ENCODE measurements at regions not wholly inside any gene's neighbourhood (a gene's known extent, or its start where the extent isn't known, plus 50 kb on each side); places are given as distances from the start of the nearest gene placed in this dataset.

- ATAC-seq: no peak
- no peak for DNase-seq (ENCODE audit: low spot score)
- Histone ChIP-seq H4K20me1 (ENCODE audit: insufficient read depth, low read length) (no peaks in the 10 kb centered on the region), H3K4me2 (ENCODE audit: low read depth, low read length) (no peak overlapping the region), H3K4me3 (replicated peaks in 1 of 3; ENCODE audit: insufficient read depth in 1 of 3, low read depth in 2 of 3, low read length in 3 of 3) (no peak overlapping the region), H3K36me3 (replicated peaks in 1 of 2; ENCODE audit: control insufficient read depth in 1 of 2, insufficient read depth in 2 of 2, low read length in 2 of 2) (no peaks in the 10 kb centered on the region), H3K27me3 (ENCODE audit: control insufficient read depth in 1 of 2, insufficient read depth in 2 of 2, low read length in 2 of 2) (peaks cover 0 to 2% of the 10 kb centered on the region in 2 experiments; a peak in 1 of 5 replicates), H3K27ac (ENCODE audit: extremely low read length, insufficient read depth, low read length) (no peak overlapping the region), H3K9me3 (ENCODE audit: low read length) (peaks cover 22% of the 10 kb centered on the region), H2AFZ (ENCODE audit: low read length) (no peak overlapping the region), H3K4me1 (ENCODE audit: insufficient read depth, low read length) (peaks cover 5% of the 10 kb centered on the region; the same call in 1 of the 2 replicates), H3K9ac (ENCODE audit: insufficient read depth, low read depth, low read length) (no peak overlapping the region), H3K79me2 (ENCODE audit: insufficient read depth, low read length) (no peaks in the 10 kb centered on the region)
- ChIA-PET CTCF (ENCODE audit: low intra/inter-chr PET ratio, low total read pairs) (no interaction called here), POLR2A (no interaction called here)
- intact Hi-C loops (cut with micrococcal nuclease; ENCODE audit: unreplicated experiment): no loop called here
- TF ChIP-seq PPARG (CRISPR knock-in tag; conservative IDR thresholded peaks at IDR 0.05) (no peak), ZNF83 (CRISPR knock-in tag; IDR thresholded peaks at IDR 0.05; ENCODE audit: borderline replicate concordance) (no peak), YEATS2 (CRISPR knock-in tag; IDR thresholded peaks at IDR 0.05; ENCODE audit: borderline replicate concordance) (no peak)
- in situ Hi-C loops (cut with HindIII; ENCODE audit: extremely low pct_ligation_motif_present, low pct_unique_long_range_greater_than_20kb): no loop called here
- no TSS peak for BruUV-seq (replicated peaks)
- FAIRE-seq: no peak
- 71% methylated on average over 12 of the region's 16 CpGs for WGBS (ENCODE audit: low lambda C conversion rate)
Observed at GRCh38 chr22:49214976-49215375, 612.7 kb downstream of the BRD1 start.

- Histone ChIP-seq H2AFZ (ENCODE audit: low read length) (no peak overlapping the region), H3K4me3 (replicated peaks in 1 of 3; ENCODE audit: insufficient read depth in 1 of 3, low read depth in 2 of 3, low read length in 3 of 3) (no peak overlapping the region), H3K36me3 (replicated peaks in 1 of 2; ENCODE audit: control insufficient read depth in 1 of 2, insufficient read depth in 2 of 2, low read length in 2 of 2) (no peaks in the 10 kb centered on the region), H4K20me1 (ENCODE audit: insufficient read depth, low read length) (no peaks in the 10 kb centered on the region), H3K27ac (ENCODE audit: extremely low read length, insufficient read depth, low read length) (no peak overlapping the region), H3K79me2 (ENCODE audit: insufficient read depth, low read length) (no peaks in the 10 kb centered on the region), H3K4me1 (ENCODE audit: insufficient read depth, low read length) (peaks cover 16% of the 10 kb centered on the region), H3K9me3 (ENCODE audit: low read length) (peaks cover 15% of the 10 kb centered on the region), H3K9ac (ENCODE audit: insufficient read depth, low read depth, low read length) (no peak overlapping the region), H3K4me2 (ENCODE audit: low read depth, low read length) (no peak overlapping the region), H3K27me3 (ENCODE audit: control insufficient read depth in 1 of 2, insufficient read depth in 2 of 2, low read length in 2 of 2) (peaks cover 0 to 2% of the 10 kb centered on the region in 2 experiments; a peak in 1 of 5 replicates)
- ChIA-PET POLR2A (no interaction called here), CTCF (ENCODE audit: low intra/inter-chr PET ratio, low total read pairs) (no interaction called here)
- FAIRE-seq: no peak
- no peak for ATAC-seq
- no peak for DNase-seq (ENCODE audit: low spot score)
- in situ Hi-C loops (cut with HindIII; ENCODE audit: extremely low pct_ligation_motif_present, low pct_unique_long_range_greater_than_20kb): no loop called here
- intact Hi-C loops (cut with micrococcal nuclease; ENCODE audit: unreplicated experiment): no loop called here
- no TSS peak for BruUV-seq (replicated peaks)
- WGBS (ENCODE audit: low lambda C conversion rate): 42% methylated on average over 15 of the region's 18 CpGs
- TF ChIP-seq ZNF576 (CRISPR knock-in tag; IDR thresholded peaks at IDR 0.05) (no peak), HMGXB3 (CRISPR knock-in tag; IDR thresholded peaks at IDR 0.05; ENCODE audit: borderline replicate concordance) (no peak), NFKB2 (CRISPR knock-in tag; IDR thresholded peaks at IDR 0.05; ENCODE audit: borderline replicate concordance) (no peak), ZNF121 (CRISPR knock-in tag; IDR thresholded peaks at IDR 0.05) (no peak)
- TF ChIP-seq, protein P1, sequence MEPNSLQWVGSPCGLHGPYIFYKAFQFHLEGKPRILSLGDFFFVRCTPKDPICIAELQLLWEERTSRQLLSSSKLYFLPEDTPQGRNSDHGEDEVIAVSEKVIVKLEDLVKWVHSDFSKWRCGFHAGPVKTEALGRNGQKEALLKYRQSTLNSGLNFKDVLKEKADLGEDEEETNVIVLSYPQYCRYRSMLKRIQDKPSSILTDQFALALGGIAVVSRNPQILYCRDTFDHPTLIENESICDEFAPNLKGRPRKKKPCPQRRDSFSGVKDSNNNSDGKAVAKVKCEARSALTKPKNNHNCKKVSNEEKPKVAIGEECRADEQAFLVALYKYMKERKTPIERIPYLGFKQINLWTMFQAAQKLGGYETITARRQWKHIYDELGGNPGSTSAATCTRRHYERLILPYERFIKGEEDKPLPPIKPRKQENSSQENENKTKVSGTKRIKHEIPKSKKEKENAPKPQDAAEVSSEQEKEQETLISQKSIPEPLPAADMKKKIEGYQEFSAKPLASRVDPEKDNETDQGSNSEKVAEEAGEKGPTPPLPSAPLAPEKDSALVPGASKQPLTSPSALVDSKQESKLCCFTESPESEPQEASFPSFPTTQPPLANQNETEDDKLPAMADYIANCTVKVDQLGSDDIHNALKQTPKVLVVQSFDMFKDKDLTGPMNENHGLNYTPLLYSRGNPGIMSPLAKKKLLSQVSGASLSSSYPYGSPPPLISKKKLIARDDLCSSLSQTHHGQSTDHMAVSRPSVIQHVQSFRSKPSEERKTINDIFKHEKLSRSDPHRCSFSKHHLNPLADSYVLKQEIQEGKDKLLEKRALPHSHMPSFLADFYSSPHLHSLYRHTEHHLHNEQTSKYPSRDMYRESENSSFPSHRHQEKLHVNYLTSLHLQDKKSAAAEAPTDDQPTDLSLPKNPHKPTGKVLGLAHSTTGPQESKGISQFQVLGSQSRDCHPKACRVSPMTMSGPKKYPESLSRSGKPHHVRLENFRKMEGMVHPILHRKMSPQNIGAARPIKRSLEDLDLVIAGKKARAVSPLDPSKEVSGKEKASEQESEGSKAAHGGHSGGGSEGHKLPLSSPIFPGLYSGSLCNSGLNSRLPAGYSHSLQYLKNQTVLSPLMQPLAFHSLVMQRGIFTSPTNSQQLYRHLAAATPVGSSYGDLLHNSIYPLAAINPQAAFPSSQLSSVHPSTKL (CRISPR knock-in tag; IDR thresholded peaks at IDR 0.05): no peak
Observed at GRCh38 chr22:49213731-49214352, 613.8 kb downstream of the BRD1 start.

All from HepG2 (cell line).